K562 (cell line): ENCODE measurements at regions not wholly inside any gene's neighbourhood (a gene's known extent, or its start where the extent isn't known, plus 50 kb on each side); places are given as distances from the start of the nearest gene placed in this dataset.
A peak's percentile ranks its signal among the peaks of the same experiment; 100 is the strongest.

ENCODE experiments used
- CHCHD3 ChIP-seq: fragments of 250-450 bp; sonication (Bioruptor Pico); IDR thresholded peaks from 2 replicates; pipeline ENCODE4 v2.1.2; 2022; ENCODE audit warnings: mild to moderate bottlenecking
- EP400 ChIP-seq: fragments of 450-650 bp; IDR thresholded peaks from 2 replicates; pipeline ENCODE4 v1.6.1; 2017; ENCODE audit warnings: antibody characterized with exemption, mild to moderate bottlenecking, moderate library complexity
- HNRNPH1 ChIP-seq: fragments of 200-400 bp; formaldehyde crosslinking; optimal IDR thresholded peaks from 2 replicates; pipeline ENCODE3; 2017; ENCODE audit warnings: low read depth, mild to moderate bottlenecking, low read length, moderate library complexity
- HNRNPK ChIP-seq: fragments of 200-400 bp; formaldehyde crosslinking; IDR thresholded peaks from one replicate; pipeline ENCODE4 v1.6.1; 2018; ENCODE audit warnings: mild to moderate bottlenecking, low read depth, low read length; ENCODE audit not compliant: poor library complexity, severe bottlenecking
- HNRNPUL1 ChIP-seq: fragments of 200-400 bp; formaldehyde crosslinking; IDR thresholded peaks from 2 replicates; pipeline ENCODE4 v1.6.1; 2017; ENCODE audit warnings: low read length
- KDM5B ChIP-seq: fragments of 200-600 bp; sonication (generic); IDR thresholded peaks from 2 replicates; pipeline ENCODE4 v1.6.1; 2012; ENCODE audit warnings: low read depth, mild to moderate bottlenecking, moderate library complexity, low read length, control low read depth, inconsistent platforms; ENCODE audit not compliant: insufficient replicate concordance
- NR4A1 ChIP-seq, 2 experiments: fragments of 250-450 bp in 1 of 2; fragments of 450-650 bp in 1 of 2; sonication (Bioruptor Pico) in 1 of 2; IDR thresholded peaks; 2 replicates each; pipeline versions ENCODE4 v1.4.0 to v1.6.1; 2016 to 2020; ENCODE audit warnings: mild to moderate bottlenecking in 2 of 2, missing compliant biosample characterization in 1 of 2, missing genetic modification characterization in 1 of 2, moderate library complexity in 1 of 2
- RBM25 ChIP-seq: fragments of 200-400 bp; formaldehyde crosslinking; IDR thresholded peaks from 2 replicates; pipeline ENCODE4 v1.6.1; 2018; ENCODE audit warnings: low read length, low read depth, moderate library complexity; ENCODE audit not compliant: severe bottlenecking
- RCOR1 ChIP-seq, 2 experiments: IDR thresholded peaks; 2 replicates each; pipeline ENCODE4 v1.6.1; 2012; ENCODE audit warnings: low read depth in 2 of 2, low read length in 2 of 2, borderline replicate concordance in 1 of 2, improper control_type of control experiment in 1 of 2
- ZNF780A ChIP-seq: fragments of 250-450 bp; sonication (Bioruptor Pico); IDR thresholded peaks from 2 replicates; pipeline ENCODE4 v1.5.0; 2021; ENCODE audit warnings: mild to moderate bottlenecking
- TF ChIP-seq, protein P1 (sequence below): fragments of 450-650 bp; IDR thresholded peaks from 2 replicates; pipeline ENCODE4 v1.6.1; 2016; ENCODE audit warnings: mild to moderate bottlenecking, moderate library complexity
- TF ChIP-seq, protein P2 (sequence below): fragments of 450-650 bp; formaldehyde crosslinking; IDR thresholded peaks from 2 replicates; pipeline ENCODE4 v1.4.0; 2022; ENCODE audit warnings: missing genetic modification characterization
- TF ChIP-seq, protein P3 (sequence below): fragments of 450-650 bp; IDR thresholded peaks from 2 replicates; pipeline ENCODE4 v1.6.1; 2016

DNA sequence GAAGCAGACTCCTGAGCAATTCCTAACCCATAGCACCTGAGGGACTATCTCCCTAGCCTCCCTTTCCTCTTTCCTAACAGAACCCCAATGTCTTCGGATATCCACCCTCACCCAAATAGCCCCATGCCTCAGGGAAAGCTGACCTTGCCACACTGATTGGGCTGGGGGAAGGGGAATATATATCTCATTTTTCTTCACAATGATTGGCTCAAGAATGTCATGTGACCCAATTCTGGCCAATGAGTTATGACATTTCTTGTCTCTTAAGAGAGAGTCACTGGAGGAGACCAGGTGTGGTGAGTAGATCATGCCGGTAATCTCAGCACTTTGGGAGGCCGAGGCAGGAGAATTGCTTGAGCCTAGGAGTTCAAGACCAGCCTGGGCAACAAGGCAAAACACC lies 71.9 kb upstream of the NLK start (continued):
- TF ChIP-seq, protein P1, sequence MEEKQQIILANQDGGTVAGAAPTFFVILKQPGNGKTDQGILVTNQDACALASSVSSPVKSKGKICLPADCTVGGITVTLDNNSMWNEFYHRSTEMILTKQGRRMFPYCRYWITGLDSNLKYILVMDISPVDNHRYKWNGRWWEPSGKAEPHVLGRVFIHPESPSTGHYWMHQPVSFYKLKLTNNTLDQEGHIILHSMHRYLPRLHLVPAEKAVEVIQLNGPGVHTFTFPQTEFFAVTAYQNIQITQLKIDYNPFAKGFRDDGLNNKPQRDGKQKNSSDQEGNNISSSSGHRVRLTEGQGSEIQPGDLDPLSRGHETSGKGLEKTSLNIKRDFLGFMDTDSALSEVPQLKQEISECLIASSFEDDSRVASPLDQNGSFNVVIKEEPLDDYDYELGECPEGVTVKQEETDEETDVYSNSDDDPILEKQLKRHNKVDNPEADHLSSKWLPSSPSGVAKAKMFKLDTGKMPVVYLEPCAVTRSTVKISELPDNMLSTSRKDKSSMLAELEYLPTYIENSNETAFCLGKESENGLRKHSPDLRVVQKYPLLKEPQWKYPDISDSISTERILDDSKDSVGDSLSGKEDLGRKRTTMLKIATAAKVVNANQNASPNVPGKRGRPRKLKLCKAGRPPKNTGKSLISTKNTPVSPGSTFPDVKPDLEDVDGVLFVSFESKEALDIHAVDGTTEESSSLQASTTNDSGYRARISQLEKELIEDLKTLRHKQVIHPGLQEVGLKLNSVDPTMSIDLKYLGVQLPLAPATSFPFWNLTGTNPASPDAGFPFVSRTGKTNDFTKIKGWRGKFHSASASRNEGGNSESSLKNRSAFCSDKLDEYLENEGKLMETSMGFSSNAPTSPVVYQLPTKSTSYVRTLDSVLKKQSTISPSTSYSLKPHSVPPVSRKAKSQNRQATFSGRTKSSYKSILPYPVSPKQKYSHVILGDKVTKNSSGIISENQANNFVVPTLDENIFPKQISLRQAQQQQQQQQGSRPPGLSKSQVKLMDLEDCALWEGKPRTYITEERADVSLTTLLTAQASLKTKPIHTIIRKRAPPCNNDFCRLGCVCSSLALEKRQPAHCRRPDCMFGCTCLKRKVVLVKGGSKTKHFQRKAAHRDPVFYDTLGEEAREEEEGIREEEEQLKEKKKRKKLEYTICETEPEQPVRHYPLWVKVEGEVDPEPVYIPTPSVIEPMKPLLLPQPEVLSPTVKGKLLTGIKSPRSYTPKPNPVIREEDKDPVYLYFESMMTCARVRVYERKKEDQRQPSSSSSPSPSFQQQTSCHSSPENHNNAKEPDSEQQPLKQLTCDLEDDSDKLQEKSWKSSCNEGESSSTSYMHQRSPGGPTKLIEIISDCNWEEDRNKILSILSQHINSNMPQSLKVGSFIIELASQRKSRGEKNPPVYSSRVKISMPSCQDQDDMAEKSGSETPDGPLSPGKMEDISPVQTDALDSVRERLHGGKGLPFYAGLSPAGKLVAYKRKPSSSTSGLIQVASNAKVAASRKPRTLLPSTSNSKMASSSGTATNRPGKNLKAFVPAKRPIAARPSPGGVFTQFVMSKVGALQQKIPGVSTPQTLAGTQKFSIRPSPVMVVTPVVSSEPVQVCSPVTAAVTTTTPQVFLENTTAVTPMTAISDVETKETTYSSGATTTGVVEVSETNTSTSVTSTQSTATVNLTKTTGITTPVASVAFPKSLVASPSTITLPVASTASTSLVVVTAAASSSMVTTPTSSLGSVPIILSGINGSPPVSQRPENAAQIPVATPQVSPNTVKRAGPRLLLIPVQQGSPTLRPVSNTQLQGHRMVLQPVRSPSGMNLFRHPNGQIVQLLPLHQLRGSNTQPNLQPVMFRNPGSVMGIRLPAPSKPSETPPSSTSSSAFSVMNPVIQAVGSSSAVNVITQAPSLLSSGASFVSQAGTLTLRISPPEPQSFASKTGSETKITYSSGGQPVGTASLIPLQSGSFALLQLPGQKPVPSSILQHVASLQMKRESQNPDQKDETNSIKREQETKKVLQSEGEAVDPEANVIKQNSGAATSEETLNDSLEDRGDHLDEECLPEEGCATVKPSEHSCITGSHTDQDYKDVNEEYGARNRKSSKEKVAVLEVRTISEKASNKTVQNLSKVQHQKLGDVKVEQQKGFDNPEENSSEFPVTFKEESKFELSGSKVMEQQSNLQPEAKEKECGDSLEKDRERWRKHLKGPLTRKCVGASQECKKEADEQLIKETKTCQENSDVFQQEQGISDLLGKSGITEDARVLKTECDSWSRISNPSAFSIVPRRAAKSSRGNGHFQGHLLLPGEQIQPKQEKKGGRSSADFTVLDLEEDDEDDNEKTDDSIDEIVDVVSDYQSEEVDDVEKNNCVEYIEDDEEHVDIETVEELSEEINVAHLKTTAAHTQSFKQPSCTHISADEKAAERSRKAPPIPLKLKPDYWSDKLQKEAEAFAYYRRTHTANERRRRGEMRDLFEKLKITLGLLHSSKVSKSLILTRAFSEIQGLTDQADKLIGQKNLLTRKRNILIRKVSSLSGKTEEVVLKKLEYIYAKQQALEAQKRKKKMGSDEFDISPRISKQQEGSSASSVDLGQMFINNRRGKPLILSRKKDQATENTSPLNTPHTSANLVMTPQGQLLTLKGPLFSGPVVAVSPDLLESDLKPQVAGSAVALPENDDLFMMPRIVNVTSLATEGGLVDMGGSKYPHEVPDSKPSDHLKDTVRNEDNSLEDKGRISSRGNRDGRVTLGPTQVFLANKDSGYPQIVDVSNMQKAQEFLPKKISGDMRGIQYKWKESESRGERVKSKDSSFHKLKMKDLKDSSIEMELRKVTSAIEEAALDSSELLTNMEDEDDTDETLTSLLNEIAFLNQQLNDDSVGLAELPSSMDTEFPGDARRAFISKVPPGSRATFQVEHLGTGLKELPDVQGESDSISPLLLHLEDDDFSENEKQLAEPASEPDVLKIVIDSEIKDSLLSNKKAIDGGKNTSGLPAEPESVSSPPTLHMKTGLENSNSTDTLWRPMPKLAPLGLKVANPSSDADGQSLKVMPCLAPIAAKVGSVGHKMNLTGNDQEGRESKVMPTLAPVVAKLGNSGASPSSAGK, result 0 out of 2 replicates have a peak, but pooled peaks have one; percentile 33
- no peak for TF ChIP-seq CHCHD3 (CRISPR knock-in tag)
- no peak for TF ChIP-seq ZNF780A
- TF ChIP-seq HNRNPH1, result no peak
- peak; percentile 47 for TF ChIP-seq RBM25
- TF ChIP-seq HNRNPK, result no peak
- TF ChIP-seq NR4A1 (CRISPR knock-in tag; IDR thresholded peaks at IDR 0.05), result no peak
- no peak for TF ChIP-seq NR4A1 (tag; IDR thresholded peaks at IDR 0.05)
- TF ChIP-seq EP400, result no peak
- TF ChIP-seq, protein P2, sequence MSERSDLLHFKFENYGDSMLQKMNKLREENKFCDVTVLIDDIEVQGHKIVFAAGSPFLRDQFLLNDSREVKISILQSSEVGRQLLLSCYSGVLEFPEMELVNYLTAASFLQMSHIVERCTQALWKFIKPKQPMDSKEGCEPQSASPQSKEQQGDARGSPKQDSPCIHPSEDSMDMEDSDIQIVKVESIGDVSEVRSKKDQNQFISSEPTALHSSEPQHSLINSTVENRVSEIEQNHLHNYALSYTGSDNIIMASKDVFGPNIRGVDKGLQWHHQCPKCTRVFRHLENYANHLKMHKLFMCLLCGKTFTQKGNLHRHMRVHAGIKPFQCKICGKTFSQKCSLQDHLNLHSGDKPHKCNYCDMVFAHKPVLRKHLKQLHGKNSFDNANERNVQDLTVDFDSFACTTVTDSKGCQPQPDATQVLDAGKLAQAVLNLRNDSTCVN (CRISPR knock-in tag), result no peak
- TF ChIP-seq, protein P3, sequence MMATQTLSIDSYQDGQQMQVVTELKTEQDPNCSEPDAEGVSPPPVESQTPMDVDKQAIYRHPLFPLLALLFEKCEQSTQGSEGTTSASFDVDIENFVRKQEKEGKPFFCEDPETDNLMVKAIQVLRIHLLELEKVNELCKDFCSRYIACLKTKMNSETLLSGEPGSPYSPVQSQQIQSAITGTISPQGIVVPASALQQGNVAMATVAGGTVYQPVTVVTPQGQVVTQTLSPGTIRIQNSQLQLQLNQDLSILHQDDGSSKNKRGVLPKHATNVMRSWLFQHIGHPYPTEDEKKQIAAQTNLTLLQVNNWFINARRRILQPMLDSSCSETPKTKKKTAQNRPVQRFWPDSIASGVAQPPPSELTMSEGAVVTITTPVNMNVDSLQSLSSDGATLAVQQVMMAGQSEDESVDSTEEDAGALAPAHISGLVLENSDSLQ, result peak; percentile 63; the same call in 1 of the 2 replicates
- TF ChIP-seq KDM5B, result no peak
- peak in 1 of 2 experiments; percentile 44; a peak in 2 of 4 replicates for TF ChIP-seq RCOR1 (IDR thresholded peaks at IDR 0.05; ENCODE audit: borderline replicate concordance in 1 of 2, low read depth in 2 of 2, low read length in 2 of 2)
- no peak for TF ChIP-seq HNRNPUL1
